Glutamatergic neuron (in vitro differentiated cells): ENCODE measurements at regions not wholly inside any gene's neighbourhood (a gene's known extent, or its start where the extent isn't known, plus 50 kb on each side); places are given as distances from the start of the nearest gene placed in this dataset.

Experiments
- DNase-seq: peaks from one replicate; pipeline ENCODE4 v3.0.0; 2022
- H3K27ac Mint-ChIP-seq: one replicate; pipeline ENCODE4 v1.8.0; 2020; ENCODE audit warnings: mild to moderate bottlenecking, mixed read lengths, inconsistent platforms; ENCODE audit not compliant: unreplicated experiment
- H3K27me3 Mint-ChIP-seq: one replicate; pipeline ENCODE4 v1.8.0; 2020; ENCODE audit warnings: mild to moderate bottlenecking, moderate library complexity, mixed read lengths, inconsistent platforms; ENCODE audit not compliant: unreplicated experiment
- H3K36me3 Mint-ChIP-seq: one replicate; pipeline ENCODE4 v1.8.0; 2020; ENCODE audit warnings: mild to moderate bottlenecking, mixed read lengths, inconsistent platforms; ENCODE audit not compliant: unreplicated experiment
- H3K4me1 Mint-ChIP-seq: one replicate; pipeline ENCODE4 v1.8.0; 2020; ENCODE audit warnings: mild to moderate bottlenecking, low read depth, mixed read lengths, inconsistent platforms; ENCODE audit not compliant: unreplicated experiment
- H3K4me3 Mint-ChIP-seq: one replicate; pipeline ENCODE4 v1.8.0; 2020; ENCODE audit warnings: mild to moderate bottlenecking, mixed read lengths, inconsistent platforms; ENCODE audit not compliant: unreplicated experiment
- H3K9me3 Mint-ChIP-seq: one replicate; pipeline ENCODE4 v1.8.0; 2020; ENCODE audit warnings: mild to moderate bottlenecking, moderate library complexity, mixed read lengths, inconsistent platforms; ENCODE audit not compliant: unreplicated experiment
- CTCF ChIP-seq: fragments of 200-600 bp; sonication (generic); IDR thresholded peaks from one replicate; pipeline ENCODE4 v1.5.0; 2021; ENCODE audit not compliant: partially characterized antibody, unreplicated experiment

DNA sequence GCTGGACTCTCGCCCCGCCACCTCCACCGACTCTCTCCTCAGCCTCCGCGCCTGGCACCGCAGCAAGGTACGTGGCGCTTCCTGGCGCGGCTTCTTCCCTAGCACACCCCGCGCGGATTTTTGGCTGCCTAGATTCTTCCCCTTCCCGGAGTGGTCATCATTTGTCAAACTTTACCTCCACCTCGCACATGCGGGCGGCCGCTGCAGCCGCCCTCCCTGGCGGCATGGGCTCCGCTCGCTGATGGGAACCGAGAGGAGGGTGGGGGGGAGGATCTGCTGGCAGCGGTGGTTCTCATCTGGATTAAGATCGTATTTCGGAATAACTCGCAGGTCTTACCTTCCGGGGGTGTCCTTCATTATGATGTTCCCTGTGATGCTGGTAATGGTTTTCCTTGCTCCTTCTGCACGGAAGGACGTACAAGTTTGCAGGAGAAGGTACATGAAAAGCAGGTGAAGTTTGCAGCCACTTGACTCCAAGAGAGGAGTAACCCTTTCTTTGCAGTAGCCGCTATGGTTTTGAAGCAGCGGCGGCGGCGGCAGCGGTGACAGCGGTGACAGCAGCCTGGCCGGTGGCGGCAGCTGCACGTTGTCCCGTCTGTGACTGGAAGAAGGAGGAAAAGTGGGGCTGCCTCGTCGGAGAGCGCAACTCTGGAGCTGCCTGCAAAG lies 2183.9 kb upstream of the TENM3 start:
- H3K9me3 Mint-ChIP-seq, result peaks cover 14% of the 10 kb centered on the region
- TF ChIP-seq CTCF, result no peak
- no peaks in the 10 kb centered on the region for H3K36me3 Mint-ChIP-seq
- peak overlapping the region; percentile 43 for H3K27ac Mint-ChIP-seq
- H3K4me1 Mint-ChIP-seq, result peaks cover 2% of the 10 kb centered on the region
- peak overlapping the region; percentile 92 for H3K4me3 Mint-ChIP-seq
- peak; percentile 59 for DNase-seq
- peaks cover 1% of the 10 kb centered on the region for H3K27me3 Mint-ChIP-seq

GRCh38 chr4:180060159-180060889 lies 2182.9 kb upstream of the TENM3 start:
- DNase-seq, result no peak

DNA sequence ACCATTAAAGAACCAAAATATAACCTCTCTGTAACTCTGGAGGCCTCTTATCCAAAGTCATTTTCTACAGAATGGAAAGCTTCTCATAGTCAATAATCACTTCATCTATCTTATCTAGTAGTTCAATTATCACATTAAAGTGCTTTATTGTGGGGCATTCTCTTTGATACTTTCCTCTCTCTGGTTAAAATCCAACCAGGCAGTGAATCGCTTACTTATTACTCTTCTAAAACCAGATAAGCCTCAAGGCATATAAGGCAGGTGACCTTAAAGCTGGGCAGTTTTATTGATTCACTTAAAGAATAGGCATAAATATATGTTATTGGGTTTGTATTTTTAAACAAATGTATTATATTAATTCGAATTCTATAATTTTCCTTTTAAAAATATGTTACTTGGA lies 2162.1 kb upstream of the TENM3 start:
- no peak overlapping the region for H3K4me3 Mint-ChIP-seq
- H3K9me3 Mint-ChIP-seq, result no peaks in the 10 kb centered on the region
- H3K36me3 Mint-ChIP-seq, result no peaks in the 10 kb centered on the region
- H3K4me1 Mint-ChIP-seq, result peaks cover 2% of the 10 kb centered on the region
- no peak overlapping the region for H3K27ac Mint-ChIP-seq
- no peak for TF ChIP-seq CTCF
- no peak for DNase-seq
- H3K27me3 Mint-ChIP-seq, result no peaks in the 10 kb centered on the region

More at GRCh38 chr4:180060159-180060889, 2182.9 kb upstream of the TENM3 start:
- Mint-ChIP-seq H3K27ac (no peak overlapping the region), H3K36me3 (no peaks in the 10 kb centered on the region), H3K4me3 (peak overlapping the region; percentile 92), H3K9me3 (peaks cover 14% of the 10 kb centered on the region), H3K27me3 (peaks cover 1% of the 10 kb centered on the region), H3K4me1 (peaks cover 3% of the 10 kb centered on the region)
- peak; percentile 16 for TF ChIP-seq CTCF

- DNase-seq, result no peak
- Mint-ChIP-seq H3K36me3 (no peaks in the 10 kb centered on the region), H3K27me3 (no peaks in the 10 kb centered on the region), H3K9me3 (no peaks in the 10 kb centered on the region), H3K27ac (no peak overlapping the region), H3K4me1 (peaks cover 5% of the 10 kb centered on the region), H3K4me3 (no peak overlapping the region)
- no peak for TF ChIP-seq CTCF
These were observed 2158.6 kb upstream of the TENM3 start for GRCh38 chr4:180084561-180084960.
